Hematopoietic multipotent progenitor cell treated with erythropoietin and hydrocortisone succinate and interleukin-3 and kit ligand, for 6 days (in vitro differentiated cells): ENCODE measurements at regions not wholly inside any gene's neighbourhood (a gene's known extent, or its start where the extent isn't known, plus 50 kb on each side); places are given as distances from the start of the nearest gene placed in this dataset.

Source experiments
- DNase-seq: peaks from one replicate; pipeline ENCODE4 v3.0.0-alpha.2; 2015

- no peak for DNase-seq
Observed at GRCh38 chr2:128808462-128809258, 490.0 kb upstream of the HS6ST1 start.

GRCh38 chr2:128809259-128809636, 490.6 kb upstream of the HS6ST1 start:
- DNase-seq: no peak

- no peak for DNase-seq
Observed at GRCh38 chr2:128809880-128810279, 491.2 kb upstream of the HS6ST1 start.

DNA sequence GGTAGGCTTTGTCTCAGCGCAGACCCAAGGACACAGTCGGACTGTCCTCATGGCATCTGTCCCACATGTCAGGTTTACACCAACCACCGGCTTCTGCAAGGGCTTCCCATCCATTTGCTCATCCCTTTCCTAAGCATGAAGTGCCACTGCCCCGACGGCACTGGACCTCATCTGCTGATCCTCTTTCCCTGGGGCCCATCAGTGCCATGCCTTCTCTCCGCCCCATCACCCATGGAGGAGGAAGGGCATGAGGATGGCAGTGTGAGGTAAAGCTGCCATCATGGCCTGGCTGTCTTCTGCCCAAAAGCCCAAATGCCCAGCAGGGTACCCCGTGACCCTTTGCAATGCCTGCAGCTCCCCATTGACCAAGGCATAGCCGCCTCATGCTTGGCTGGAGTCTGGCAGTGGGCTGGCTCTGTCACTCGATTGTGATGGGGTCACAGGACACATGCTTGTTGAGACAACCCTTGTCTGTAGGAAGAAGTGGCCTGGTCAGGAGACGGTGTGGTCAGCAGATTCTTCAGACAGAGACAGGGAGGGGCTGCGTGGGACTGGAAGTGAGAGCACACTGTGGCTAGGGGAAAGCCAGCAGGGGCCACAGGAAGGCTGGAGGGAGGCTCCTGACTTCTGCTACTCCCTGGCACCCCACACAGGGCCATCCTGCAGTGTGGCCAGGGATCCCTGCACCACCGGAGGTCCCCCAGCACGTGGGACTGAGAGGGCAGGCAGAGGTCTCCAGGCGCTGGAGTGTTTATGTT, 493.7 kb upstream of the HS6ST1 start:
- no peak for DNase-seq

- no peak for DNase-seq
Observed at GRCh38 chr2:128813352-128814034, 494.8 kb upstream of the HS6ST1 start.

GRCh38 chr2:128815248-128815647, 496.6 kb upstream of the HS6ST1 start:
- no peak for DNase-seq

DNA sequence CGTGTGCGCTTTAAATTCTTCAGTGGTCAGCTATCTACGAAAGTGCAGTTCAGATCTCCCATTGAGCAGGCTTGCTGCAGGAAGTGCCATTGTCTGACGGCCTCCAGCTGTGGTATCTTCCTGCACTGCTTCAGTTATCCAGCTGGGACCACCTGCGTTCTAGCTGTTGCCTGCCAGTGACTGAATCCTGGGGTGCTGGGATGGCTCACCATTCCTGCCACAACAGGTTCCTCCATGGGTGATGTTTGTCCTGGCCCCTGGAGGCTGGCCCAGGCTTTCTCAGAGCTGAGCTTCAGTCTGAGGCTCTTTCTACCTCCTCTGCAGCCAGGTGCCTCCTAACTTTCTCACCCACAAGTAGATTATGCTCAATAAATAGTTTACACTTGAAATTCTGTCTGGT, 498.5 kb upstream of the HS6ST1 start:
- no peak for DNase-seq

DNA sequence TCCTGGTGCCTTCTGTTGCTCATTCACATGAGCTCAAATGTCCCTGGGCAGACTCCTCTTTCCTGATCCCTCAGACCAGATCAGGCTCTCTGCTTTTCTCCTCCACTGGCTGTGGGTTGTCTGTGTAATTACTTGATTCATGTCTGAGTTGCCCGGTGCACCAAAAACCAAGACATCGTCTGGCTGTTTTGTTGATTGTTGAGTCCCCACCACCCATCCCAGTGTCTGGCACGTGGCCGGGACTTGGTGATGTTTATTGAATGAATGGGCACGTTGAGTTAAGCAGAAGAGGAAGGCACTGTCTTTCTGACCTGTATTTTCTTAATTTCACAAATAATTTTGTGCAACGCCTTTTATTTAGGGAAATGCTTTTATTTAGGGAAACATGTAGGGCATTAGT, 499.1 kb upstream of the HS6ST1 start:
- DNase-seq: no peak

DNA sequence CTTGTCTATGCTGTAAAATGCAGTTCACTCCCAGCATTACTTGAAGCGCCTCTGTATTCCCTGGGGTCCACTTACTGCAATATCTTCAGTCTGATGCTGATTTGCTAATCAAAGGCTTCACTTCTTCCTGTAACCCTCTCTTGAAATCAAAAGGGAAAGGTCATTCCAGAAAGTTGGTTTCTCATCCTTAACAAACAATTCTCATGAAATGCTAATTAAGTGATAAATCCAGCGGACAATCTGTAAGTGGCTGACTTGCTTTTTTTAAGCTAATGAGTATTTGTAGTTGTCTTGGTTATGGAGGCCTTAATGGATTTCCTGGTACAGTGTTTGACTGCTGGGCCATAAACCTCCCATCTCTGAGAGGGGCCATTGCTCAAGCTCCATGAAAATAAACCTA, 499.6 kb upstream of the HS6ST1 start:
- no peak for DNase-seq

DNA sequence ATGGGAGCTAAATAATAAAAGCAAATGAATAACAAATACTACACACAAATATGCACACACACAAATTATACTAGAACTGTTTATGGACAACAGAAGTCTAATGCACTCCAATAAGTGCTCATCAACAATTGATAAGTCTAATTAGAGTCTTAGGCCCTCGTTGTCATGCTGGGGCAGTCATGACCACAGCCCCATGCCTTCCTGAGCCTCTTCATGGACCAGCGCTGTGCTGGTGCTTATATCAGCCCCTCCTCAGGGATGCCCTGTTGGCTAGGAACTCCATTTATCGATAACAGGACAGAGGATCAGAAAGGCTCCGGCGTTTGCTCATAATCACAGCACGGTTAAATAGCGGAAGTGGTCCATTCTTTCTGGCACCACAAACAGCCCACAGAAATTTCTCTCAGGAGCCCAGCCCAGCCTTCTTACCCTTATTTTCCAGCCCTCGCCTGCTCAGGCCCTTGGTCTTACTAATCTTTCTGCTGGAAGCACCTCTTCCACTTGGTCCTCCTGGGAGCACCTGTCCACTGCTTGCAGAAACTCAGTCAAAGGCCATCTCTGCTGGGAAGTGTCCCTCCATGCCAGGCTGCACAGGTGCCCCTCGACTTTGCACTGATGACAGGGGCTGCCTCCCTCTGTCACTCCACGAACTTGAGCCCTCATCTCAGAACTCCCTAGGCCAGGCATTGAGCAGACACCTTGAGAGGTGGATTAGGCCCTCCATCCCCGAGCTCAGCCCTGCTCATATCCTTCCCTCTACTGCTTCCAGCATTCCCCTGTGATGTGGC, 500.2 kb upstream of the HS6ST1 start:
- DNase-seq: no peak

DNA sequence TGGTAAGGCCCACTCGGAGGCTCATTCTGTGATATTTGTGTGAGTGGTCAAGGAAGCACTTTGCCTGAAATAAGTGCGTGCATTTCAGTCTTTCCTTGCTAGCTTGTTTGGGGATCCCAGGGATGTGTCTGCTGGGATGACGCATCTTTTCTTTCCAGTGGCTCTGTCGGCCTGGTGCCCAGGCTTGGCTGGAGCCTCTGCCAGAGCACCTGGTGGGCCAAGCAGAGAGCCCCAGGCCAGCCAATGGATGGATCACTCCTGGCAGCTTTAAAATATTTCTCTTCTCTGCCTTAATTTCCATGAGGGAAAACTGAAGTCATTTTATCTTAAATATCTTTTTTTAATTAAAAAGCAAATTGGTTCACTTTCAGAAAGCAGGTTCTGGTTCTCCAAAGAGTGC, 501.8 kb upstream of the HS6ST1 start:
- no peak for DNase-seq

DNA sequence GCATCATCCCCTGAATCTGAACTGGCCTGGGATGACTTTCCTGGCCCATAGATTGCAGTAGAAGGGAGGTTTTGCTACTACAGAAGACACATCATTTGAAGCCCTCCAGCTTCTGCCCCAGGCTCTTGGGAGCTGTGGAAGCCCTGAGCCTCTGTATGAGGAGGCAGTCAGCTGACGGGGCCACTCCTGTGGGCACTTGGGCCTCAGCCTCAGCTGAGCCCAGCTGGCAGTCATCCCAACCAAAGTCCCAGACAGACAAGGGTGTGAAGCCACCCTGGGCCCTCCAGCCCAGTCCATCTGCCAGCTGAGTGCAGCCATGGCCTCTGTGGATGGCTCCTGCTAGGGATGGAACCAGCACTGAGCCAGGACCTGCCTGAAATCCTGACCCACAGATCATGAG, 502.3 kb upstream of the HS6ST1 start:
- no peak for DNase-seq

- DNase-seq: no peak
Observed at GRCh38 chr2:128832946-128833663, 514.4 kb upstream of the HS6ST1 start.

- no peak for DNase-seq
Observed at GRCh38 chr2:128833664-128834027, 515.0 kb upstream of the HS6ST1 start.

DNA sequence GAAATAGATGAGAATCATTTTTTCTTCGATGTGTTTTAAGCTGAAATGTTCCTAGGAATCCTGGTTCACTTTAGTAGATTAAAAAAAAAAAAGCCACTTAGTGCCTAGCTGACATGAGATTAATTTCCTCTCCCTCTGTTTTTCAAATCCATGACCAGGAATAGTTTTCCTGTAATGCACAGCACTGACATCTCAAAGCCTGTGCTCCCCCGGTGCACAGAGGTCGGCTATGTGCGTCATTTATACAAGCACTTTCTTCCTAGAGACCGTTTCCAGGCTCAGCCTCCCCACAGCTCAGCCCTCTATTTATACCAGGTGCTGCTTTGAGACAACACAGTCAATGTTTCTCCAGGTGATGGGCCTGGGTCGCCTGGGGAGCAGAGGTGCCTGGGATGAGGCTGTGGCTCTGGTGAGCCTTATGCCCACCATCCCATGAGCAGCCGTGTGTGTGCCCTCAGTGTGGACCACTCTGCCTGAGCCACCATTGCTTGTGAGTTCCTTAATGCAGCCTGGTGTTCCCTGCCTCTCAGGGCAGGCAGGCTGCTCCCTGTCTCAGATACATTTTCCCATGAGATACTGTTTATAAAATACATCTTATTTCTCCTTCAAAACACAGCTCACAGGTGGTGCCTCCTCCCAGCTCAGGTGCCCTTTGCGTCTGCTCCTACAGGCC, 515.7 kb upstream of the HS6ST1 start:
- DNase-seq: no peak

GRCh38 chr2:128834880-128835252, 516.2 kb upstream of the HS6ST1 start:
- DNase-seq: no peak

DNA sequence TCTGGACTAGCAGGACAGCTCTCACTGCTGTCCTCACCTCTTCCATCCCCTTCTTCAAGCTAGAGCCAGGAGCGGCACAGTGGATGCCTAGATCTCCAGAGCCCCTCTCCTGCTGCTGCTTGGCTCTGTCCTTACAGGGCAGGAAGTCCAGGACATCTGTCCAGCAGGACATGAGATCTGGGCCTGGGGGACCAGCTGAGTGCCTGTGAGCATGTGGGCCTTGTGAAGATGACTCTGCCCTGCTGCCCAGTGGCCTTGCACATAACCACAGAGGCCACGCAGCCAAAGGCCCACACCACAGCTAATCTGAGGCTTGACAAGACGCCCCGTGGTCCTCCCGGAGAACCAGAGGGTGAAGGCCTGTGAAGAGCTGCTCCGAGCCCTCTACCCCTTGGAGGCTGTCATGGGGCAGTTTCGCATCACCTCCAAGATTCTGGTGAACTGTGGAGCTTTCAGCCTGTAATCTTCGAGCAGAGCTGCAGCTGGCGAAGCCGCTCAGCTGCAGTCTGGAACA, 516.7 kb upstream of the HS6ST1 start:
- DNase-seq: no peak

DNA sequence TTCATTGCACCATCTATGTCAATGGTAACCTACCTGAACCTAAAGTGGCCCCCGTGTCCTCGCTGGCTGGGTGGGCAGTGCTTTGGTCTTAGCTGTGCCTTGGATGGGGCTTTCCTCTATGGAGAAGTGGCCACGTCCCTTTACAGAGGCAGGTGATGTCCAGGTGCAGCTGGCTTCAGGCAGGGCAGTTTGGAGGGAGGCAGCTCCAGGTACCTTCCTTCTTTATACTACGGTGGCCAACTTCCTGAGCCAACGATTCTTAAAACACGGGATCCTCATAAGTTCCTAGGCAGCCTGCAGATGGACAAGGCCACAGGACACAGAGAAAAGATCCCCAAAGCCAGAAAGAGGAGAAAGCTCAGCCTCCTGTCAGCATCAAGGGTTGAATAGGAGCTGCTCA, 517.3 kb upstream of the HS6ST1 start:
- no peak for DNase-seq

DNA sequence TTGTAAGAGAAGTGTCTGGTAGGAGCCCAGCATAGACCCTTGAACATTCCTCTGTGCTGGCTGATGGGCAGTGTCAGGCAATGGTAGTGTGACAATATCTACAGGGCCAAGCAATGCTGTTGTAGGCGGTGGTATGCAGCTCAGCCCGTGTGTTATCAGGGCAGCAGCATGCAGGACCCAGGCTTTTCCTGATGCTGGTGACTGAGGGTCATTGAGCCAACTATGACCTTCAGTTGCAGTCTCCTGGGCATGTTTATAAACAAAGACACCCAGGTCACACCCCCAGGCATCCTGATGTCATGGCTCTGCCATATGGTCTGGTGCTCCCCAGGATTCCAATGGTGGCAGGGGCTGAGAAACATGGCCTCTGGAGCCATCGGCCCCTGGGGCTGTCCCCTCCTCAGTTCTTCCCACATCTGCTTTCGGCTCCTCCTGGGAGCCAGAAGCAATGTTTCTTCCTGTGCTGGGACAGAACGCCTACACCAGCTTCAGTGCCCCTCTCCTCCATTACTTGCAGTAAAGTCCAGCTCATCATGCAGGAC, 518.0 kb upstream of the HS6ST1 start:
- DNase-seq: no peak

- no peak for DNase-seq
Observed at GRCh38 chr2:128838244-128838643, 519.6 kb upstream of the HS6ST1 start.

GRCh38 chr2:128841803-128842202, 523.1 kb upstream of the HS6ST1 start:
- no peak for DNase-seq
